Stimulated activated CD8-positive, alpha-beta memory T cell treated with anti-CD3 and anti-CD28 coated beads, Interleukin-4, amount 100 ng/mL, for 1 hour (primary cell): ENCODE measurements at regions not wholly inside any gene's neighbourhood (a gene's known extent, or its start where the extent isn't known, plus 50 kb on each side); places are given as distances from the start of the nearest gene placed in this dataset.

Experiments used
- DNase-seq, 2 donors: peaks; one replicate each; pipeline ENCODE4 v3.0.0-alpha.2; 2020; ENCODE audit warnings: low read depth in 2 of 2, low spot score in 1 of 2

GRCh38 chr4:24010994-24011393 is 121.1 kb upstream of the PPARGC1A start:
- no peak for DNase-seq

GRCh38 chr4:24010573-24010972 is 120.7 kb upstream of the PPARGC1A start:
- DNase-seq: no peak

- DNase-seq: no peak
These were observed 118.0 kb upstream of the PPARGC1A start for GRCh38 chr4:24007860-24008261.

- DNase-seq: no peak
These were observed 116.4 kb upstream of the PPARGC1A start for GRCh38 chr4:24006269-24006668.

GRCh38 chr4:24003926-24004325 is 114.1 kb upstream of the PPARGC1A start:
- DNase-seq: no peak

DNA sequence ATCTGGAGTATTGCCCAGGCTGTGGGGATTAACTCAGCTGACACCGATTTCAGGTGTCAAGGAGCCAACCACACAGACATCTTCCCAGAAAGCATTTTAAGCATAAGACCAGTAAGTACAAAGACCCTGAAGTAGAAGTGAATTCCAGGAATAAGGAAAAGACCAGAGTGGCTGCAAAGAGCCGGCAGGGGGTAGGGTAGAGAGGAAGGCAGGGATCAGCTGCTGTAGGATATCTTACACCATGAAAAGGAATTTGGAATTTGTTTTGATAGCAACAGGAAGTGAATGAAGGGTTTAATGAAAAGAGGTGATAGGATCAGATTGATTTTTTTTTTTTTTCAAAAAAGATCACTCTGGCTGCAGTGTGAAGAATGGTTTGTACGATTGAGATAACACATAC is 113.6 kb upstream of the PPARGC1A start:
- DNase-seq: no peak

- no peak for DNase-seq
These were observed 112.6 kb upstream of the PPARGC1A start for GRCh38 chr4:24002330-24002966.

DNA sequence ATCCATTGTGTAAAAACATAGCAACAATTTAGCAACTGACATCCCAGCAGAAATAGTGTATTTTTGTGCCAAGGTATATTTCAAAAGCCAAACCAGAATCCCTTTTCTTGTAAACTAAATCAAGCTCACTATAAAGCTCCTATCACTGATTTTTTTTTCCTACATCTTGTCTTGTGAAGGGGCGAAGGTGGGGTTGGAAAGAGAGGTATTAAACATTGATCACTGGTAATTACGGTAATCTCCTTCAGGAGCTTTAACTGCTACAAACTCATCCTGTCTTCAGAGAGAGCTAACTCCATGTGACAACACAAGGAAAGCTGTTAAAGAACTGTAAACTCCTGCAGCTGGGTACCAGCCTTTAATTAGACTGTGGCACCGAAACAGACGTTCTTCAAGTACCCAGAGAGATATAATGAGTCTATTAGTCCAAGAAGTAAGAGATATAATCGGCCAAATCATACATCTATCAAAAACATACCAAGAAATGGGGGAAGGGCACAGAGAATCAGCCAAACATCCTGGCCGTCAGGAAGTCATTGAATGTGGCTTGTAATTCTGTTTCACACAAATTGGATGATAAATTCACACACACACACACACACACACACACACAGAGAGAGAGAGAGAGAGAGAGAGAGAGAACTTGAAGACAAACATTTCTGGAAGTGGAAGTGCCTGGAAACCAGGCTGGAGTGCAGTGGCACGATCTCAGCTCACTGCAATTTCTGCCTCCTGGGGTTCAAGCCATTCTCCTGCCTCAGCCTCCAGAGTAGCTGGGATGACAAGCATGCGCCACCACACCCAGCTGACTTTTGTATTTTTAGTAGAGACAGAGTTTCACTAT is 111.9 kb upstream of the PPARGC1A start:
- DNase-seq: no peak

- DNase-seq: no peak
These were observed 110.6 kb upstream of the PPARGC1A start for GRCh38 chr4:24000470-24000831.

DNA sequence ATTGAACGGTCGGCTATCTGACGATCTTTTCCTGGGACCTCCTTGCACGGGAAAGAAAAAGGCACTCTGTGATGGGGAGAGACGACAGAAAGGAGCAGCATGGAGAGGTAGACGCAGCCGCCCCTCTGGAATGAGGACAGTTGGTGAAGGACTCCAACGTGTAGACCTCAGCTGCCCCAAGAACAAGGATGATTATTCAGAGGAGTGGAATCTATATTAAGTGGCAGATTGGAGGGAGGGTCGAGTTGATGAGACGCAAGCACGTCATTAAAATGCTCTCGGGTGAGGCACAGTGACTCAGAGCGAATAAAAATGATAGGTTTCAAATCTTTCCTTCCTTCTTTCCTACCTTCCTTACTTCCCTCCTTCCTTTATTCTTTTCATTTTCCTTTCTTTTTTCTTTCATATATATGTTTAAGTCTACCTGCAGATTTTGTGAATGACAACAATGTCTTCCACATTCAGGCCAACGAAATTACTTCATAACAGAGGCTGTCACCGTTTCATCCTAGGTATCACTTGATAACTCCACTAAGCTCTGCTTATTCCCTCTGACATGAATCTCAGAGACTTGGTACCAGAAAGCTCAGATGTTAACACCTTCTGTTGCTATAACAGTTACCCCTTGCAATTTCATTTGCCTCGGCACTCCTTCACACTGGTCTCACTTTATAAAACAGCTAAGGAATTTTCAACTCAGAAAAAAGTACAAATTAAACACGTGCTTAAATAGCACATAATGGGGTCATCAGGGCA is 110.0 kb upstream of the PPARGC1A start:
- no peak for DNase-seq

- DNase-seq: no peak
These were observed 103.5 kb upstream of the PPARGC1A start for GRCh38 chr4:23993373-23993772.

GRCh38 chr4:23991444-23991843 is 101.6 kb upstream of the PPARGC1A start:
- DNase-seq: no peak

- DNase-seq: no peak
These were observed 96.4 kb upstream of the PPARGC1A start for GRCh38 chr4:23986270-23986669.

DNA sequence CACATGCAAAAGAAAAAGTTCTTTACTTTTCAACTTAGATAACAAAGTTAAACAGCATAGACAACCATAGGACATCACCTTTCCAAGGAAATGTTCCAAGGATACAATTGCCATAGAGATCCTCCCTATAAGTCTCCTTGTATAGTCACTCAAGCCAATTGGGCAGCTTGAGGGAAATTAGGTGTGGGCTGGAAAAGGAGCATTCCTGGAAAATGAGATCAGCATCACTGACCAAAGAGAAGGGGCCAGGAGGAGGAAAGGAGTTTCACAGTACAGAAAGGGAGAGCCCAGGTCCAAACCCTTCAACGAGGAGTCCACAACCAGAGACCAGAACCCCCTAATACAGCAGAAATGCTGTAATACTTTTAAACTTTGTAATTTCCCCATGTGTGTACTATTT is 91.5 kb upstream of the PPARGC1A start:
- no peak for DNase-seq

GRCh38 chr4:23979534-23979933 is 89.7 kb upstream of the PPARGC1A start:
- no peak for DNase-seq

DNA sequence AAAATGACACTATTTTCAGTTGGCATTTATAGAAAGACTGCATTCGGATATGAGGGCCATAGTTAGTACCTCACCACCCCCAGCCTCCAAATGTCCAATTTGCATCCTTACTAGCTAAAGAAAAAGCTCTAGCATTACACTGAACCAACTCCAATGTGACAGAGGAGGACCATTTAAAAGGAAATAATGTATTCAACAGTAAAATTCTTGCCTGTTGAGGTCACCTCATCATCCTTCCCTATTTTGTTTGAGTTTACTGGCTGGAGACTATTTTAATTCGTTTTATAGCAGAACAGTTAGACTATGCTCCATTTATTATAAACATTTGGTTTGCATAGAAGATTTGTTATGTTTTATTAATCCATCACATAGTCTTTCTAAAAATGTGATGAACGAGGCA is 88.2 kb upstream of the PPARGC1A start:
- DNase-seq: no peak

- no peak for DNase-seq
These were observed 86.6 kb upstream of the PPARGC1A start for GRCh38 chr4:23976423-23976822.

DNA sequence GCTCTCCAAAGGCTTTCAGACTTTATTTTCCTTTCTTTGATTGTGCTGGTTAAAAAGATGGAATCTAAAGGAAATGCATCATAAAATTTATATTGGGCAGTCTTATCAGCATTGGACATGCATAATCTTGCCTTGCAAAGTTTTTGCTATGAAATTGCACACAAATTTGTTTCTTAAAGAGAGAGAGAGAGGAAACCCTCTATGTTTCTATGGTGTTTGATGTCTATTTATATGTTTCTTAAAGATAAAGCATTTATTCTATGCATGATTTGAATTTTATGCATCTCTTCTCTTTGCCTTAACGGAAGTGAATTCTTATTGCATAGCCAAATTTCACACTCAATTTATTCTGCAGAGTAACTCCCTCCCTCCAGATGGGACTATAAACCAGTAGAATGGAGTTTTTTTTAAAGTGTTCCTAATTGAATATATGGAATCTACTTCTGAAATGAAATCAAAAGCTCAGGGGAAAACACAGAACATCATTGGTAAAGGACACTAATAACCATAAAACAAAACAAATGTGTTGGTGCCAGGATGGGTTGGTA is 83.5 kb upstream of the PPARGC1A start:
- no peak for DNase-seq

DNA sequence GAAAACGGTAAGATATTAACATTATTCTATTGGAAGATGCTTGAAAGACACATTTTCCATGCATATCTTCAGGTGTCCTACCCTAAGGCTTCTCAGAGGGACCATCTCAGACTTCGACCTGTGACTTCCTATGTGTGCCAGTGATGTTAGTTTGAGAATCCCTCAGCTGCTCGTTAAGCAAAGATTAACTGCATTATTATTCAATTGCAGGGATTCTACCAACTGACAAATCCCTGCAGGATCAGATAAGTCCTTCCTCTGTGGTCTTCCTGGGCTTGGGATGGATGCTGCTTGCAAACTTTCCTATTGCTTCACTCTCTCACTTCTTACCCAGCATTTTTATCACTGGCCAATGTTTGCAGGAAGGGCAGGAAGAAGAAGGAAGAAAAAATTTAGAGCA is 83.0 kb upstream of the PPARGC1A start:
- no peak for DNase-seq

DNA sequence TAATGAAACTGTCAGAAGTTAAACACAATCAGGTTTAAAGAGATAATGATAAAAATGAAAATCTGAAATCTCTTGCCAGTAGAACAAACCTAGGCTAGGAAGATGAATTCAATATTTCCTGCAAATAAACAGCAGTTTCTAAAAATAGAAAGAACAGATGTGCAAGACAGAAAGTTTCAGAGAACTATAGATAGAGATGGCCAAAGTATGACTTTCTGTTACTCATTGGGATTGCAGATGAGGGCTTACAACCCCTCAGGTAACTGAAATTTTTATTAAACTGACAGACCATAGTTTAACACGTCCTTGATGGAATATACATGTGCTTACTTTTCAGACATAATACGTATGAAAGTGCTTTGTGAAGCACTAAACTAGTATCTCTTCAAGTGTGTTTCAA is 82.3 kb upstream of the PPARGC1A start:
- DNase-seq: no peak

DNA sequence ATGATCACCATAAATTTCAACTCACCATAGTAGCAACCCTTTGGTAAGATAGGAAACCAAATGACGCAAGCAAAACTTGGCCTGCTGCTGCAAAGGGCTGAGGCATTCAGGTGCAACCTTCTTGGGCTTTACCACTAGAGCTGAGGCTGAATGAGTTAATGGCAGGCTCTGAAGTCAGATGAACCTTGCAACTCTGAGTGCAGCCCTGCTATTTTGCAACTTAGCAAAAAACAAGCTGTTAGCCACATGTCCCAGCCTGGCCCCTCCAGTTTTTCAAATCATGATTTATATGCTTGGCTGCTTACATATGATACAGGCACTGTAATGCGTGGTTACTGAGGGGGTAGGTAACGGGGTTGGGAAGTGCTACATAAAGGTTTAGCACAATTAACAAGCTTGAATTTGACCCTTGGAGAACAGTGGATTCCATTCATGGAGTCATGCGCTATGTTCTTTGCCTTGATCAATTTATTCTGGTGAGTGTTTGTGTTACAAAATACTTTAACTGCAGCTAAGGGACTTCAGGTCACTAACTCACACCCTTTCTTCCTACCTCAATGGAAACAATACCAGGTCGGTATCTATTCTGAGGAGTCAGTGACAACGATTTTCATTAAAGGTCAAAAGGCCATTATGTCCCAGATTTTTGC is 80.5 kb upstream of the PPARGC1A start:
- no peak for DNase-seq
